GM06990 (cell line): ENCODE measurements at regions not wholly inside any gene's neighbourhood (a gene's known extent, or its start where the extent isn't known, plus 50 kb on each side); places are given as distances from the start of the nearest gene placed in this dataset.

Source experiments
- DNase-seq: peaks from one replicate; pipeline ENCODE4 v3.0.0-alpha.2; 2011; ENCODE audit not compliant: insufficient read length; ENCODE audit errors: extremely low read depth
- H3K27me3 ChIP-seq: replicated peaks from 2 replicates; pipeline ENCODE4 v1.6.0; 2011; ENCODE audit warnings: low read length; ENCODE audit not compliant: control insufficient read depth, insufficient read depth
- H3K36me3 ChIP-seq: 2 replicates; pipeline ENCODE4 v1.5.1; 2011; ENCODE audit warnings: low read length; ENCODE audit not compliant: control insufficient read depth, insufficient read depth
- H3K4me3 ChIP-seq: replicated peaks from 2 replicates; pipeline ENCODE4 v1.5.1; 2011; ENCODE audit warnings: low read depth, mild to moderate bottlenecking, control low read depth, low read length
- CTCF ChIP-seq: IDR thresholded peaks from 2 replicates; pipeline ENCODE4 v1.5.1; 2011; ENCODE audit warnings: low read length, control low read depth, mild to moderate bottlenecking, inconsistent platforms; ENCODE audit not compliant: insufficient read depth, poor library complexity, severe bottlenecking

DNA sequence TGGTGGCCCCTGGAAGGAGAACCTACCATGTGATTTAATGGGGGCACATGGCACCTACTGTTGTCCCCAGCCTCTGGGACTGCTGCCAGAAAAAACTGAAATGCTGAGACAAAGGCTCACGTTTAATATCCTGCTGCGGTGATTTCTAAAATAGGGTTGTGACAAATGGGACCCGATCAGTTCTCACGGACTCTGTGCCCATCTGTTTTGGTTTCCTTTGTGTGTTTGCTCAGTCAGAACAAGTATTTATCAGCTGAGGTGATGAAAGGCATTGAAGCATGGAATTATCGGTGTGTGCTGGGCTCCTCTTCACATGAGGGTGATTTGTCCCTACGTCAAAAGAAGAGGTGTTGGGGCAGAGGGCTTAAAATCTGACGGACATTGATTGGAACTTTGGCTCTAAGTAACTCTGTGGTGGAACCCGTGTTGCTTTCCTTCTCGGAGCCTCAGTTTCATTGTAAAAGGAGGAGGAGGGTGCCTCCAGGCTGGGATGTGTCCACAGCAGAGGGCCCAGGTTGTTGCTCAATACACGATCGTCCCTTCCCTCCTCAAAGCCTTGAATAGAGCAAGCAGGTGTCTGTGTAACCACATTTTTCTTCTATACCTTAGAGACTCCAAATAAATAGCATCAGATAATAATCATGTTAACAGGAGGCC, 283.3 kb upstream of the RGMA start:
- no peaks in the 10 kb centered on the region; the same call in 1 of the 2 replicates for H3K27me3 ChIP-seq
- TF ChIP-seq CTCF = no peak
- no peak for DNase-seq
- no peak overlapping the region for H3K4me3 ChIP-seq
- H3K36me3 ChIP-seq = no peaks in the 10 kb centered on the region

GRCh38 chr15:93366387-93367100, 277.5 kb upstream of the RGMA start:
- no peak overlapping the region for H3K4me3 ChIP-seq
- no peaks in the 10 kb centered on the region; the same call in 1 of the 2 replicates for H3K27me3 ChIP-seq
- H3K36me3 ChIP-seq = no peaks in the 10 kb centered on the region
- no peak for TF ChIP-seq CTCF
- no peak for DNase-seq

GRCh38 chr15:93362821-93363220, 273.8 kb upstream of the RGMA start:
- Histone ChIP-seq H3K27me3 (no peaks in the 10 kb centered on the region), H3K4me3 (no peak overlapping the region), H3K36me3 (no peaks in the 10 kb centered on the region)
- no peak for DNase-seq
- TF ChIP-seq CTCF = no peak

GRCh38 chr15:93362203-93362602, 273.2 kb upstream of the RGMA start:
- no peaks in the 10 kb centered on the region for H3K27me3 ChIP-seq
- no peaks in the 10 kb centered on the region for H3K36me3 ChIP-seq
- DNase-seq = no peak
- TF ChIP-seq CTCF = no peak
- H3K4me3 ChIP-seq = no peak overlapping the region

DNA sequence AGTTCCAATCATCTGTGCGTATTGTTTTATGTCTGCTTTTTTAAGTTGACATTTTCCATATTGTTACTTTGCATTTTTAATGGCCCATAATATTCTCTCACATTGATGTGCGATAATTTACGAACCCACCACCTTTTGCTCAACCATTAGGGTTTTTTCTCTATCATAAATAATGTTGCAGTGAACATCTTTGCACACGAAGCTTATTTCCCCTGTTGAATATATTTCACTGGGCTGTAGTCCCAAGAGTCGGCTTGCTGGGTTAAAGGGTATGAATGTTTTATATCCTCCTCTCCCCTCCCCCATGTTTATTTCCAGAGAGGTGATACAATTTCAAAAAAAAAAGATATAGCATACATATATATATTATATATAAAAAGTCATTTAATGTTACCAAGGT, 272.7 kb upstream of the RGMA start:
- no peaks in the 10 kb centered on the region for H3K27me3 ChIP-seq
- no peaks in the 10 kb centered on the region for H3K36me3 ChIP-seq
- H3K4me3 ChIP-seq = no peak overlapping the region
- TF ChIP-seq CTCF = no peak
- no peak for DNase-seq
